ENCODE measurements at regions not wholly inside any gene's neighbourhood (a gene's known extent, or its start where the extent isn't known, plus 50 kb on each side); places are given as distances from the start of the nearest gene placed in this dataset.

GRCh38 chr13:103958691-103959090 lies 892.5 kb upstream of the SLC10A2 start:
- H3K79me1 ChIP-seq (ENCODE audit: low read depth, low read length) = no peaks in the 10 kb centered on the region
- FAIRE-seq (no peak), DNase-seq (ENCODE audit: low read depth in 1 of 2, low spot score in 2 of 2) (no peak)
- H3K27me3 ChIP-seq (replicated peaks in 1 of 4; ENCODE audit: control insufficient read depth in 3 of 4, extremely low read depth in 1 of 4, insufficient read depth in 3 of 4, low read length in 3 of 4) = peaks cover 0 to 1% (median 0%) of the 10 kb centered on the region in 4 experiments; a peak in 1 of 7 replicates
- no peak overlapping the region for H3K18ac ChIP-seq (ENCODE audit: extremely low read depth, low read length)
- no peak overlapping the region for H3K27ac ChIP-seq (ENCODE audit: low read depth, low read length)
- H3K4me3 ChIP-seq (ENCODE audit: extremely low read depth in 1 of 4, insufficient read depth in 2 of 4, low read depth in 3 of 4, low read length in 4 of 4) = no peak overlapping the region
- no peak overlapping the region for H4K8ac ChIP-seq (ENCODE audit: extremely low read depth, insufficient read depth, low read length)
- H2BK15ac ChIP-seq (ENCODE audit: low read length) = no peak overlapping the region
- H3K14ac ChIP-seq (ENCODE audit: insufficient read length) = no peak overlapping the region
- H4K5ac ChIP-seq (ENCODE audit: insufficient read length, low read depth, low read length) = no peak overlapping the region
- H2AK5ac ChIP-seq (ENCODE audit: low read depth, low read length) = no peak overlapping the region
- no peak overlapping the region for H2BK120ac ChIP-seq (replicated peaks; ENCODE audit: low read depth, low read length)
- H4K91ac ChIP-seq (replicated peaks; ENCODE audit: insufficient read length, low read length) = no peak overlapping the region
- H3K4ac ChIP-seq (replicated peaks; ENCODE audit: insufficient read length, low read depth, low read length) = no peak overlapping the region
- no peak overlapping the region for H2BK12ac ChIP-seq (ENCODE audit: low read depth, low read length)
- H3K9me3 ChIP-seq (ENCODE audit: insufficient read depth in 2 of 2, low read depth in 1 of 2, low read length in 1 of 2) = no peaks in the 10 kb centered on the region
- no peaks in the 10 kb centered on the region for H4K20me1 ChIP-seq (replicated peaks in 1 of 2; ENCODE audit: control insufficient read depth in 1 of 2, insufficient read depth in 2 of 2, low read length in 2 of 2)
- POLR2A ChIA-PET (ENCODE audit: partially characterized antibody) = no interaction called here
- 96% methylated on average over 2 of the region's 2 CpGs; no CpG with 5 or more reads in 1 of the 2 experiments for WGBS, 2 experiments (ENCODE audit: extremely low coverage in 1 of 2, insufficient coverage in 1 of 2, insufficient read length in 1 of 2, insufficient replicate concordance in 2 of 2, low coverage in 1 of 2, low lambda C conversion rate in 2 of 2, missing lambda C conversion rate in 1 of 2)
- H3K4me2 ChIP-seq (ENCODE audit: insufficient read depth in 1 of 2, low read depth in 2 of 2, low read length in 2 of 2) = no peak overlapping the region
- H3K4me1 ChIP-seq (replicated peaks in 1 of 4; ENCODE audit: control insufficient read depth in 3 of 4, insufficient read depth in 4 of 4, low read length in 3 of 4) = no peaks in the 10 kb centered on the region
- H2BK5ac ChIP-seq (ENCODE audit: low read depth, low read length) = no peak overlapping the region
- no peak overlapping the region for H2AFZ ChIP-seq (ENCODE audit: low read length)
- H2BK20ac ChIP-seq (ENCODE audit: low read length) = no peak overlapping the region
- no peak overlapping the region for H3K23ac ChIP-seq (ENCODE audit: insufficient read length)
- CTCF ChIA-PET (ENCODE audit: partially characterized antibody) = no interaction called here
- no peaks in the 10 kb centered on the region for H3K36me3 ChIP-seq (ENCODE audit: control insufficient read depth in 2 of 4, insufficient read depth in 4 of 4, low read length in 3 of 4)
- H3K9ac ChIP-seq (replicated peaks in 1 of 4; ENCODE audit: extremely low read depth in 1 of 4, low read depth in 3 of 4, low read length in 3 of 4) = no peak overlapping the region
- no peak overlapping the region for H3K56ac ChIP-seq (replicated peaks; ENCODE audit: insufficient read length, low read depth, low read length)
- H3K23me2 ChIP-seq (ENCODE audit: low read depth, low read length) = no peaks in the 10 kb centered on the region
- H3K79me2 ChIP-seq (ENCODE audit: control insufficient read depth in 1 of 2, insufficient read depth in 2 of 2, low read length in 2 of 2) = no peaks in the 10 kb centered on the region
- TF ChIP-seq EZH2 (IDR thresholded peaks at IDR 0.05; ENCODE audit: low read depth, low read length, severe bottlenecking) (no peak), CBX5 (IDR thresholded peaks at IDR 0.05; ENCODE audit: low read depth, low read length) (no peak), SIRT6 (IDR thresholded peaks at IDR 0.05; ENCODE audit: low read length) (no peak), TAF1 (IDR thresholded peaks at IDR 0.05; ENCODE audit: low read depth, low read length) (no peak), EP300 (IDR thresholded peaks at IDR 0.05; ENCODE audit: borderline replicate concordance in 1 of 2, low read depth in 2 of 2, low read length in 2 of 2) (no peak), BACH1 (IDR thresholded peaks at IDR 0.05; ENCODE audit: low read length) (no peak)
